GM12878 (cell line): ENCODE measurements at regions not wholly inside any gene's neighbourhood (a gene's known extent, or its start where the extent isn't known, plus 50 kb on each side); places are given as distances from the start of the nearest gene placed in this dataset.

Source experiments
- ATAC-seq: fragments of 200-7000 bp; cut with Tn5 transposase; 3 replicates; pipeline ENCODE4 v1.9.1; 2020; ENCODE audit warnings: mild to moderate bottlenecking, moderate library complexity
- BruUV-seq: library from RNA; stranded (reverse); fragments of 400-500 nt; replicated peaks from 2 replicates; lab custom pipeline; 2021; lab: Mats Ljungman, UMichigan
- CTCF ChIA-PET: fragments of 300-600 bp; sonication (Branson Sonifier 250); formaldehyde crosslinking; extraction: SDS; loops from one replicate; lab custom pipeline; 2021; ENCODE audit warnings: inconsistent platforms; lab: Yijun Ruan, JAX
- POLR2A ChIA-PET: fragments of 350-600 bp; formaldehyde crosslinking; extraction: SDS; loops from one replicate; lab custom pipeline; 2021; ENCODE audit warnings: inconsistent platforms; lab: Charles Lee
- RAD21 ChIA-PET: fragments of 300-600 bp; sonication (Branson Sonifier 250); formaldehyde crosslinking; loops from one replicate; lab custom pipeline; 2023; ENCODE audit warnings: antibody characterized with exemption; ENCODE audit not compliant: unreplicated experiment; lab: Charles Lee
- SMC1A ChIA-PET: fragments of 300-600 bp; sonication (Branson Sonifier 250); formaldehyde crosslinking; loops from one replicate; lab custom pipeline; 2023; ENCODE audit not compliant: unreplicated experiment, uncharacterized antibody; lab: Charles Lee
- DNase-seq: peaks from one replicate; pipeline ENCODE4 v3.0.0-alpha.2; 2011; ENCODE audit warnings: low read depth, low spot score
- FAIRE-seq: peaks from 3 replicates; lab custom pipeline; 2011; peaks lifted over from hg19 to GRCh38; lab: Jason Lieb, UNC
- H2AFZ ChIP-seq: 2 replicates; pipeline ENCODE4 v1.6.0; 2011; ENCODE audit warnings: low read depth, low read length, control low read depth; ENCODE audit not compliant: control insufficient read depth
- H3K27ac ChIP-seq: 2 replicates; pipeline ENCODE4 v1.5.1; 2011; ENCODE audit warnings: control low read depth; ENCODE audit not compliant: control insufficient read depth, insufficient read depth
- H3K27me3 ChIP-seq, 2 experiments: replicated peaks in 1 of 2; 2 replicates each; pipeline versions ENCODE4 v1.6.0 to v1.6.1; 2011; ENCODE audit warnings: low read length in 1 of 2; ENCODE audit not compliant: control insufficient read depth in 2 of 2, insufficient read depth in 2 of 2
- H3K36me3 ChIP-seq, 2 experiments: 2 replicates each; pipeline ENCODE4 v1.5.1; 2011; ENCODE audit warnings: low read length in 1 of 2; ENCODE audit not compliant: control insufficient read depth in 2 of 2, insufficient read depth in 2 of 2
- H3K4me1 ChIP-seq: 2 replicates; pipeline ENCODE4 v1.6.1; 2011; ENCODE audit warnings: mild to moderate bottlenecking, low read length, moderate library complexity, mixed read lengths; ENCODE audit not compliant: control insufficient read depth, insufficient read depth
- H3K4me2 ChIP-seq: 2 replicates; pipeline ENCODE4 v1.6.0; 2011; ENCODE audit warnings: control low read depth; ENCODE audit not compliant: control insufficient read depth, insufficient read depth
- H3K4me3 ChIP-seq: fragments of 200-600 bp; sonication (generic); 2 replicates; pipeline ENCODE4 v1.5.1; 2016
- H3K79me2 ChIP-seq: 2 replicates; pipeline ENCODE4 v1.6.0; 2011; ENCODE audit warnings: low read length; ENCODE audit not compliant: control insufficient read depth, insufficient read depth
- H3K9ac ChIP-seq: 2 replicates; pipeline ENCODE4 v1.8.0; 2011; ENCODE audit warnings: low read length, control low read depth, mixed read lengths; ENCODE audit not compliant: control insufficient read depth, insufficient read depth
- H3K9me3 ChIP-seq: replicated peaks from 3 replicates; pipeline ENCODE4 v1.5.1; 2011; ENCODE audit warnings: mild to moderate bottlenecking, low read length; ENCODE audit not compliant: control insufficient read depth, insufficient read depth
- H4K20me1 ChIP-seq: 2 replicates; pipeline ENCODE4 v1.6.0; 2011; ENCODE audit not compliant: control insufficient read depth, insufficient read depth
- ATF3 ChIP-seq: IDR thresholded peaks from 2 replicates; pipeline ENCODE4 v1.6.1; 2011; ENCODE audit warnings: low read depth, mild to moderate bottlenecking, low read length, moderate library complexity, borderline replicate concordance; ENCODE audit errors: extremely low read depth
- BRCA1 ChIP-seq: IDR thresholded peaks from 2 replicates; pipeline ENCODE4 v1.6.1; 2011; ENCODE audit warnings: low read depth, low read length, improper control_type of control experiment
- CBX5 ChIP-seq: sonication (generic); IDR thresholded peaks from 2 replicates; pipeline ENCODE4 v1.6.1; 2016; ENCODE audit warnings: low read depth, moderate library complexity, mild to moderate bottlenecking, inconsistent platforms
- CEBPZ ChIP-seq: fragments of 150-350 bp; IDR thresholded peaks from 2 replicates; pipeline ENCODE4 v1.6.1; 2016; ENCODE audit warnings: low read depth, low read length
- ETV6 ChIP-seq, 2 experiments: fragments of 450-650 bp in 1 of 2; IDR thresholded peaks in 1 of 2; conservative IDR thresholded peaks in 1 of 2; 2 replicates each; pipeline ENCODE4 v1.6.1; 2014; ENCODE audit warnings: antibody characterized with exemption in 1 of 2, borderline replicate concordance in 1 of 2, low read depth in 1 of 2, mild to moderate bottlenecking in 1 of 2, moderate library complexity in 1 of 2
- FOS ChIP-seq: IDR thresholded peaks from 3 replicates; pipeline ENCODE4 v1.6.1; 2011; ENCODE audit warnings: borderline replicate concordance; ENCODE audit not compliant: insufficient read length; ENCODE audit errors: extremely low read depth
- HCFC1 ChIP-seq: fragments of 150-350 bp; IDR thresholded peaks from 2 replicates; pipeline ENCODE4 v1.6.1; 2014; ENCODE audit warnings: low read length
- MEF2A ChIP-seq: IDR thresholded peaks from 2 replicates; pipeline ENCODE4 v1.6.1; 2011; ENCODE audit warnings: low read depth, mild to moderate bottlenecking, low read length, moderate library complexity; ENCODE audit not compliant: insufficient read depth
- MEF2B ChIP-seq: fragments of 450-650 bp; IDR thresholded peaks from 2 replicates; pipeline ENCODE4 v1.6.1; 2018; ENCODE audit warnings: mild to moderate bottlenecking, moderate library complexity; ENCODE audit not compliant: partially characterized antibody, poor library complexity, severe bottlenecking
- NFYB ChIP-seq: IDR thresholded peaks from 2 replicates; pipeline ENCODE4 v1.6.1; 2011; ENCODE audit warnings: low read depth, mild to moderate bottlenecking, low read length, improper control_type of control experiment, moderate library complexity; ENCODE audit not compliant: insufficient read depth
- PKNOX1 ChIP-seq: fragments of 450-650 bp; IDR thresholded peaks from 2 replicates; pipeline ENCODE4 v1.6.1; 2016; ENCODE audit warnings: mild to moderate bottlenecking
- POLR2AphosphoS2 ChIP-seq: IDR thresholded peaks from 2 replicates; pipeline ENCODE4 v1.6.1; 2011; ENCODE audit warnings: low read depth, mild to moderate bottlenecking, low read length, improper control_type of control experiment, moderate library complexity
- SIN3A ChIP-seq: IDR thresholded peaks from 2 replicates; pipeline ENCODE4 v1.6.1; 2012; ENCODE audit warnings: low read depth, low read length, improper control_type of control experiment
- SIX5 ChIP-seq: IDR thresholded peaks from 2 replicates; pipeline ENCODE4 v1.6.1; 2011; ENCODE audit warnings: mild to moderate bottlenecking, low read depth, low read length, moderate library complexity; ENCODE audit not compliant: severe bottlenecking
- SUZ12 ChIP-seq: fragments of 200-600 bp; sonication (generic); IDR thresholded peaks from one replicate; pipeline ENCODE4 v1.6.1; 2018; ENCODE audit warnings: antibody characterized with exemption, mild to moderate bottlenecking; ENCODE audit not compliant: unreplicated experiment
- WGBS: methylation state at CpG from one replicate; pipeline ENCODE4 v1.1.6; 2016; ENCODE audit warnings: low lambda C conversion rate; ENCODE audit not compliant: insufficient replicate concordance, insufficient coverage; ENCODE audit errors: missing lambda C conversion rate; 5-methylcytosine and 5-hydroxymethylcytosine counted together
- in situ Hi-C: fragments of 300-500 bp; cut with MboI; formaldehyde crosslinking; loops from 9 replicates; pipeline ENCODE4 v1.14.3; 2018; ENCODE audit warnings: mixed read lengths
- intact Hi-C: fragments of 100-400 bp; cut with micrococcal nuclease; formaldehyde crosslinking; loops from one replicate; pipeline ENCODE4 v1.14.2; 2022; ENCODE audit not compliant: unreplicated experiment
- TF ChIP-seq, protein P1 (sequence below): fragments of 450-650 bp; IDR thresholded peaks from 2 replicates; pipeline ENCODE4 v1.6.1; 2018; ENCODE audit warnings: mild to moderate bottlenecking, low read depth, moderate library complexity; ENCODE audit not compliant: partially characterized antibody

GRCh38 chr5:91282210-91282609 is 100.9 kb downstream of the ARRDC3 start:
- H3K79me2 ChIP-seq, result no peaks in the 10 kb centered on the region
- no peak overlapping the region for H3K27ac ChIP-seq
- H2AFZ ChIP-seq, result no peak overlapping the region
- ChIA-PET RAD21 (interaction anchor here (1.0 to 1.5 kb wide), 3 partner anchors 10 to 137 kb away, joined by 4 to 10 read pairs (median 4); no protein-coding TSS in a partner anchor), POLR2A (interaction anchor here (2.6 kb wide), 1 partner anchor 99 kb away, joined by 19 read pairs; no protein-coding TSS in a partner anchor), SMC1A (interaction anchor here (1.0 to 2.8 kb wide), 8 partner anchors 9 to 102 kb away, joined by 3 to 15 read pairs (median 4); no protein-coding TSS in a partner anchor), CTCF (interaction anchor here (4.6 kb wide), 1 partner anchor 103 kb away, joined by 33 read pairs; the partner anchor contains the start of gene ARRDC3)
- H3K4me1 ChIP-seq, result peaks cover 15% of the 10 kb centered on the region
- no peaks in the 10 kb centered on the region for H3K27me3 ChIP-seq
- FAIRE-seq (no peak), ATAC-seq (no peak), DNase-seq (no peak)
- peaks cover 7% of the 10 kb centered on the region for H3K9me3 ChIP-seq
- no peaks in the 10 kb centered on the region for H3K36me3 ChIP-seq
- BruUV-seq, result no TSS peak
- H3K4me3 ChIP-seq, result no peak overlapping the region
- no peak overlapping the region for H3K9ac ChIP-seq
- intact Hi-C loops (loop anchor here (5.0 kb wide), 1 partner anchor 180 kb away; no protein-coding TSS in a partner anchor), in situ Hi-C loops (no loop called here)
- H3K4me2 ChIP-seq, result no peak overlapping the region
- H4K20me1 ChIP-seq, result no peaks in the 10 kb centered on the region
- 52% methylated on average over 7 of the region's 7 CpGs for WGBS
- TF ChIP-seq ATF3 (no peak), CBX5 (no peak), PKNOX1 (no peak), CEBPZ (no peak), HCFC1 (no peak), SIN3A (no peak), NFYB (no peak), SIX5 (no peak), FOS (no peak), SUZ12 (no peak), MEF2B (no peak), BRCA1 (no peak), MEF2A (no peak), POLR2AphosphoS2 (no peak), ETV6 (conservative IDR thresholded peaks at IDR 0.05 in 1 of 2, IDR thresholded peaks at IDR 0.05 in 1 of 2; ENCODE audit: borderline replicate concordance in 1 of 2, low read depth in 1 of 2) (no peak)
- TF ChIP-seq, protein P1, sequence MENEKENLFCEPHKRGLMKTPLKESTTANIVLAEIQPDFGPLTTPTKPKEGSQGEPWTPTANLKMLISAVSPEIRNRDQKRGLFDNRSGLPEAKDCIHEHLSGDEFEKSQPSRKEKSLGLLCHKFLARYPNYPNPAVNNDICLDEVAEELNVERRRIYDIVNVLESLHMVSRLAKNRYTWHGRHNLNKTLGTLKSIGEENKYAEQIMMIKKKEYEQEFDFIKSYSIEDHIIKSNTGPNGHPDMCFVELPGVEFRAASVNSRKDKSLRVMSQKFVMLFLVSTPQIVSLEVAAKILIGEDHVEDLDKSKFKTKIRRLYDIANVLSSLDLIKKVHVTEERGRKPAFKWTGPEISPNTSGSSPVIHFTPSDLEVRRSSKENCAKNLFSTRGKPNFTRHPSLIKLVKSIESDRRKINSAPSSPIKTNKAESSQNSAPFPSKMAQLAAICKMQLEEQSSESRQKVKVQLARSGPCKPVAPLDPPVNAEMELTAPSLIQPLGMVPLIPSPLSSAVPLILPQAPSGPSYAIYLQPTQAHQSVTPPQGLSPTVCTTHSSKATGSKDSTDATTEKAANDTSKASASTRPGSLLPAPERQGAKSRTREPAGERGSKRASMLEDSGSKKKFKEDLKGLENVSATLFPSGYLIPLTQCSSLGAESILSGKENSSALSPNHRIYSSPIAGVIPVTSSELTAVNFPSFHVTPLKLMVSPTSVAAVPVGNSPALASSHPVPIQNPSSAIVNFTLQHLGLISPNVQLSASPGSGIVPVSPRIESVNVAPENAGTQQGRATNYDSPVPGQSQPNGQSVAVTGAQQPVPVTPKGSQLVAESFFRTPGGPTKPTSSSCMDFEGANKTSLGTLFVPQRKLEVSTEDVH, result no peak
